ENCODE measurements at regions not wholly inside any gene's neighbourhood (a gene's known extent, or its start where the extent isn't known, plus 50 kb on each side); places are given as distances from the start of the nearest gene placed in this dataset.

- no peak for DNase-seq
Observed at GRCh38 chr6:134706806-134707205, 243.1 kb downstream of the ALDH8A1 start.

GRCh38 chr6:134706153-134706552 is 243.7 kb downstream of the ALDH8A1 start:
- no peak for DNase-seq

- DNase-seq: no peak
Observed at GRCh38 chr6:134703206-134703605, 246.7 kb downstream of the ALDH8A1 start.

GRCh38 chr6:134702279-134702678 is 247.6 kb downstream of the ALDH8A1 start:
- DNase-seq: no peak

GRCh38 chr6:134701301-134701700 is 248.6 kb downstream of the ALDH8A1 start:
- no peak for DNase-seq

- DNase-seq: no peak
Observed at GRCh38 chr6:134698228-134698627, 251.7 kb downstream of the ALDH8A1 start.

- no peak for DNase-seq
Observed at GRCh38 chr6:134692008-134692407, 257.9 kb downstream of the ALDH8A1 start.

- DNase-seq: no peak
Observed at GRCh38 chr6:134691180-134691579, 258.7 kb downstream of the ALDH8A1 start.

- DNase-seq: no peak
Observed at GRCh38 chr6:134690048-134690447, 259.9 kb downstream of the ALDH8A1 start.

- no peak for DNase-seq
Observed at GRCh38 chr6:134689641-134690040, 260.3 kb downstream of the ALDH8A1 start.

GRCh38 chr6:134689177-134689576 is 260.7 kb downstream of the ALDH8A1 start:
- no peak for DNase-seq

GRCh38 chr6:134686071-134686470 is 263.8 kb downstream of the ALDH8A1 start:
- no peak for DNase-seq

GRCh38 chr6:134684423-134684795 is 265.5 kb downstream of the ALDH8A1 start:
- DNase-seq: no peak

GRCh38 chr6:134683783-134684422 is 266.0 kb downstream of the ALDH8A1 start:
- DNase-seq: no peak

GRCh38 chr6:134680433-134680832 is 269.5 kb downstream of the ALDH8A1 start:
- DNase-seq: no peak

GRCh38 chr6:134680021-134680420 is 269.9 kb downstream of the ALDH8A1 start:
- DNase-seq: no peak

- no peak for DNase-seq
Observed at GRCh38 chr6:134678436-134678889, 271.4 kb downstream of the ALDH8A1 start.

- DNase-seq: no peak
Observed at GRCh38 chr6:134676307-134677281, 273.3 kb downstream of the ALDH8A1 start.

- DNase-seq: no peak
Observed at GRCh38 chr6:134675110-134676054, 274.5 kb downstream of the ALDH8A1 start.

GRCh38 chr6:134674562-134674961 is 275.3 kb downstream of the ALDH8A1 start:
- DNase-seq: no peak

GRCh38 chr6:134669485-134669884 is 280.4 kb downstream of the ALDH8A1 start:
- DNase-seq: no peak

- no peak for DNase-seq
Observed at GRCh38 chr6:134667111-134667510, 282.8 kb downstream of the ALDH8A1 start.

- no peak for DNase-seq
Observed at GRCh38 chr6:134666125-134666524, 283.8 kb downstream of the ALDH8A1 start.

Data from stimulated activated CD4-positive, alpha-beta T cell treated with anti-CD3 and anti-CD28 coated beads, Interleukin-15, amount 100 ng/mL, for 24 hours (primary cell).